MM.1S (cell line): ENCODE measurements at regions not wholly inside any gene's neighbourhood (a gene's known extent, or its start where the extent isn't known, plus 50 kb on each side); places are given as distances from the start of the nearest gene placed in this dataset.

Source experiments
- DNase-seq: peaks from one replicate; pipeline ENCODE4 v3.0.0-alpha.2; 2015
- H2AFZ ChIP-seq: fragments of 300-600 bp; sonication (generic); 2 replicates; pipeline ENCODE4 v1.6.0; 2016; ENCODE audit warnings: antibody characterized with exemption, low read length
- H3F3A ChIP-seq: fragments of 300-600 bp; sonication (generic); 2 replicates; pipeline ENCODE4 v1.6.1; 2016; ENCODE audit warnings: mild to moderate bottlenecking, antibody characterized with exemption, low read length, moderate library complexity, mixed read lengths; ENCODE audit not compliant: insufficient read depth
- H3K27ac ChIP-seq: fragments of 300-600 bp; sonication (generic); 2 replicates; pipeline ENCODE4 v1.5.1; 2016; ENCODE audit warnings: mild to moderate bottlenecking, low read length
- H3K27me3 ChIP-seq: fragments of 300-600 bp; sonication (generic); replicated peaks from 2 replicates; pipeline ENCODE4 v1.6.0; 2016; ENCODE audit warnings: low read length; ENCODE audit not compliant: insufficient read depth
- H3K36me3 ChIP-seq: fragments of 300-600 bp; sonication (generic); replicated peaks from 2 replicates; pipeline ENCODE4 v1.6.1; 2016; ENCODE audit warnings: mild to moderate bottlenecking, low read length, mixed read lengths; ENCODE audit not compliant: insufficient read depth
- H3K4me1 ChIP-seq: fragments of 300-600 bp; sonication (generic); 2 replicates; pipeline ENCODE4 v1.6.1; 2016; ENCODE audit warnings: low read length, mixed read lengths
- H3K4me2 ChIP-seq: fragments of 300-600 bp; sonication (generic); 2 replicates; pipeline ENCODE4 v1.6.0; 2016; ENCODE audit warnings: low read depth, low read length
- H3K4me3 ChIP-seq: fragments of 300-600 bp; sonication (generic); 2 replicates; pipeline ENCODE4 v1.5.1; 2016; ENCODE audit warnings: low read length, mixed read lengths
- H3K79me2 ChIP-seq: fragments of 300-600 bp; sonication (generic); 2 replicates; pipeline ENCODE4 v1.6.1; 2016; ENCODE audit warnings: mixed run types, low read length, mixed read lengths
- H3K9ac ChIP-seq: fragments of 300-600 bp; sonication (generic); 2 replicates; pipeline ENCODE4 v1.6.1; 2016; ENCODE audit warnings: low read length, mixed read lengths
- H3K9me2 ChIP-seq: fragments of 300-600 bp; sonication (generic); replicated peaks from 2 replicates; pipeline ENCODE4 v1.6.1; 2016; ENCODE audit warnings: mild to moderate bottlenecking, low read length, mixed read lengths; ENCODE audit not compliant: insufficient read depth
- H3K9me3 ChIP-seq: fragments of 300-600 bp; sonication (generic); replicated peaks from 2 replicates; pipeline ENCODE4 v1.6.1; 2016; ENCODE audit warnings: mild to moderate bottlenecking, low read length, mixed read lengths; ENCODE audit not compliant: insufficient read depth
- H4K20me1 ChIP-seq: fragments of 300-600 bp; sonication (generic); 2 replicates; pipeline ENCODE4 v1.6.1; 2016; ENCODE audit warnings: mild to moderate bottlenecking, low read length, moderate library complexity, mixed read lengths; ENCODE audit not compliant: insufficient read depth
- CTCF ChIP-seq: fragments of 300-600 bp; sonication (generic); IDR thresholded peaks from 2 replicates; pipeline ENCODE4 v1.5.1; 2016; ENCODE audit warnings: antibody characterized with exemption, low read length, mixed read lengths
- EZH2 ChIP-seq: fragments of 300-600 bp; sonication (generic); optimal IDR thresholded peaks from 2 replicates; pipeline ENCODE3; 2017; ENCODE audit warnings: low read depth, mild to moderate bottlenecking, antibody characterized with exemption, low read length, mixed read lengths
- EZH2phosphoT487 ChIP-seq: fragments of 300-600 bp; sonication (generic); IDR thresholded peaks from 2 replicates; pipeline ENCODE4 v1.6.1; 2018; ENCODE audit warnings: antibody characterized with exemption, low read length

- H4K20me1 ChIP-seq = no peaks in the 10 kb centered on the region
- peaks cover 16% of the 10 kb centered on the region for H3K27me3 ChIP-seq
- H3F3A ChIP-seq = no peaks in the 10 kb centered on the region
- TF ChIP-seq EZH2phosphoT487 = no peak
- no peak for TF ChIP-seq CTCF
- TF ChIP-seq EZH2 = no peak
- H2AFZ ChIP-seq = no peak overlapping the region
- no peak overlapping the region for H3K4me3 ChIP-seq
- H3K4me2 ChIP-seq = no peak overlapping the region
- no peak overlapping the region for H3K9ac ChIP-seq
- H3K79me2 ChIP-seq = no peaks in the 10 kb centered on the region
- no peaks in the 10 kb centered on the region for H3K4me1 ChIP-seq
- H3K9me3 ChIP-seq = no peaks in the 10 kb centered on the region
- no peak for DNase-seq
- no peak overlapping the region for H3K27ac ChIP-seq
- H3K9me2 ChIP-seq = no peaks in the 10 kb centered on the region
- no peaks in the 10 kb centered on the region for H3K36me3 ChIP-seq
Observed at GRCh38 chr14:104294628-104294982, 156.2 kb downstream of the KIF26A start.

DNA sequence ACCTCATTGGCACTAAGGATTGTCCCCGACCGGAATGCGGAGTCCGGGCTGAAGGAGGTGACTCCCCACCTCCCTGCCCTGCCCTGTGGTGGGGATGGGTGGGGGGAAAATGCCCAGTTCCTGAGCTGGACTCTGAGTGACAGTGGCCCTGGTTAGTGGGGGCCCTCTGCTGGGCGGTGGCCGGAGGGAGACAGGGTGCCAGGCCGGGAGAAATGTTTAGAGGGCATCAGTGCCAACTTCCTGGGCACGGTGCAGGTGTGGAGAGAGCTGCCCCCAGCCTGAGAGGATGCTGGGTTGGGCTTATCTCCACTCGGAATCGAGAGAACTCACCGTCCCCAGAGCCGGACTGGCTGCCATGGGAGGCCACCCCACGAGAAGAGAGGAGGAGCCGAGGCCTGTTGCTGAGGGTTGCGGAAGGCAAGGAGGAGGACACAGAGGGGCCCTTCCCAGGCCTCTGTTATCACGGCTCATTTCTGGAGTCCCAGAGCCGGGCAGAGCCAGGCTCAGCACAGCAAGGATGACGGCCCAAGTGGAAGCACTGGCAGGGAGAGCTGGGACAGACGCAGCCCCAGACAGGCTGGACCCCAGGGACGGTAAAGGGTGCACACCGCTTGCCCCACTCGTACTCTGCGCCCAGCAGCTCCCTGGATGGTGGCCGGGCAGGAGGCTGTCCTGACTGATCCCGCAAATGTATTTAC, 156.7 kb downstream of the KIF26A start:
- Histone ChIP-seq H2AFZ (no peak overlapping the region), H4K20me1 (no peaks in the 10 kb centered on the region), H3K9me2 (no peaks in the 10 kb centered on the region), H3K4me1 (no peaks in the 10 kb centered on the region), H3K4me3 (no peak overlapping the region), H3K4me2 (no peak overlapping the region), H3K27me3 (peaks cover 19% of the 10 kb centered on the region), H3K9ac (no peak overlapping the region), H3K9me3 (no peaks in the 10 kb centered on the region), H3K36me3 (no peaks in the 10 kb centered on the region), H3K27ac (no peak overlapping the region), H3F3A (no peaks in the 10 kb centered on the region), H3K79me2 (no peaks in the 10 kb centered on the region)
- TF ChIP-seq EZH2 (no peak), CTCF (no peak), EZH2phosphoT487 (no peak)
- no peak for DNase-seq

GRCh38 chr14:104295681-104296387, 157.4 kb downstream of the KIF26A start:
- H3K4me2 ChIP-seq = no peak overlapping the region
- no peak overlapping the region for H3K9ac ChIP-seq
- no peak overlapping the region for H2AFZ ChIP-seq
- no peaks in the 10 kb centered on the region for H3K36me3 ChIP-seq
- H3K79me2 ChIP-seq = no peaks in the 10 kb centered on the region
- TF ChIP-seq EZH2phosphoT487 (no peak), CTCF (no peak), EZH2 (no peak)
- H4K20me1 ChIP-seq = no peaks in the 10 kb centered on the region
- H3K27me3 ChIP-seq = peaks cover 19% of the 10 kb centered on the region
- no peak overlapping the region for H3K4me3 ChIP-seq
- no peaks in the 10 kb centered on the region for H3F3A ChIP-seq
- no peaks in the 10 kb centered on the region for H3K9me3 ChIP-seq
- H3K27ac ChIP-seq = no peak overlapping the region
- DNase-seq = no peak
- no peaks in the 10 kb centered on the region for H3K9me2 ChIP-seq
- no peaks in the 10 kb centered on the region for H3K4me1 ChIP-seq
